ENCODE measurements at regions not wholly inside any gene's neighbourhood (a gene's known extent, or its start where the extent isn't known, plus 50 kb on each side); places are given as distances from the start of the nearest gene placed in this dataset.

- no peak for DNase-seq (ENCODE audit: low read depth in 2 of 3, low spot score in 2 of 3)
These were observed 869.0 kb downstream of the SH3BGRL start for GRCh38 chrX:82070948-82071347.

- no peak for DNase-seq (ENCODE audit: low read depth in 2 of 3, low spot score in 2 of 3)
These were observed 879.1 kb downstream of the SH3BGRL start for GRCh38 chrX:82081027-82081426.

GRCh38 chrX:82087699-82088098 is 885.8 kb downstream of the SH3BGRL start:
- no peak for DNase-seq (ENCODE audit: low read depth in 2 of 3, low spot score in 2 of 3)

GRCh38 chrX:82092307-82092706 is 890.4 kb downstream of the SH3BGRL start:
- DNase-seq (ENCODE audit: low read depth in 2 of 3, low spot score in 2 of 3), result no peak

GRCh38 chrX:82125103-82125502 is 923.2 kb downstream of the SH3BGRL start:
- no peak for DNase-seq (ENCODE audit: low read depth in 2 of 3, low spot score in 2 of 3)

GRCh38 chrX:82127228-82128123 is 925.6 kb downstream of the SH3BGRL start:
- no peak for DNase-seq (ENCODE audit: low read depth in 2 of 3, low spot score in 2 of 3)

- DNase-seq (ENCODE audit: low read depth in 2 of 3, low spot score in 2 of 3), result no peak
These were observed 932.5 kb downstream of the SH3BGRL start for GRCh38 chrX:82134378-82134777.

GRCh38 chrX:82141942-82142341 is 940.0 kb downstream of the SH3BGRL start:
- peak in 2 of 3 donors; percentile 5 to 10 for DNase-seq (ENCODE audit: low read depth in 2 of 3, low spot score in 2 of 3)

GRCh38 chrX:82161195-82161594 is 959.3 kb downstream of the SH3BGRL start:
- DNase-seq (ENCODE audit: low read depth in 2 of 3, low spot score in 2 of 3), result no peak

GRCh38 chrX:82163701-82164100 is 961.8 kb downstream of the SH3BGRL start:
- DNase-seq (ENCODE audit: low read depth in 2 of 3, low spot score in 2 of 3), result no peak

- no peak for DNase-seq (ENCODE audit: low read depth in 2 of 3, low spot score in 2 of 3)
These were observed 995.0 kb downstream of the SH3BGRL start for GRCh38 chrX:82196866-82197265.

- no peak for DNase-seq (ENCODE audit: low read depth in 2 of 3, low spot score in 2 of 3)
These were observed 1007.1 kb downstream of the SH3BGRL start for GRCh38 chrX:82208975-82209374.

- peak in 2 of 3 donors; percentile 21 to 40 for DNase-seq (ENCODE audit: low read depth in 2 of 3, low spot score in 2 of 3)
These were observed 1016.5 kb downstream of the SH3BGRL start for GRCh38 chrX:82218361-82218760.

GRCh38 chrX:82219129-82219528 is 1017.2 kb downstream of the SH3BGRL start:
- no peak for DNase-seq (ENCODE audit: low read depth in 2 of 3, low spot score in 2 of 3)

GRCh38 chrX:82224961-82225360 is 1023.1 kb downstream of the SH3BGRL start:
- no peak for DNase-seq (ENCODE audit: low read depth in 2 of 3, low spot score in 2 of 3)

GRCh38 chrX:82230013-82230412 is 1028.1 kb downstream of the SH3BGRL start:
- no peak for DNase-seq (ENCODE audit: low read depth in 2 of 3, low spot score in 2 of 3)

- no peak for DNase-seq (ENCODE audit: low read depth in 2 of 3, low spot score in 2 of 3)
These were observed 1030.8 kb downstream of the SH3BGRL start for GRCh38 chrX:82232679-82233078.

- no peak for DNase-seq (ENCODE audit: low read depth in 2 of 3, low spot score in 2 of 3)
These were observed 1035.4 kb downstream of the SH3BGRL start for GRCh38 chrX:82237328-82237727.

Data from hematopoietic multipotent progenitor cell (in vitro differentiated cells).